ACC112 (cell line): ENCODE measurements at regions not wholly inside any gene's neighbourhood (a gene's known extent, or its start where the extent isn't known, plus 50 kb on each side); places are given as distances from the start of the nearest gene placed in this dataset.

Source experiments
- H2AFZ ChIP-seq: fragments of 200-600 bp; sonication (generic); one replicate; pipeline ENCODE4 v1.6.0; 2017; ENCODE audit warnings: antibody characterized with exemption, low read length; ENCODE audit not compliant: unreplicated experiment
- H3K27ac ChIP-seq: fragments of 200-600 bp; sonication (generic); 2 replicates; pipeline ENCODE4 v1.5.1; 2014; ENCODE audit warnings: low read depth, mild to moderate bottlenecking, antibody characterized with exemption, low read length, moderate library complexity
- H3K27me3 ChIP-seq: fragments of 200-600 bp; sonication (generic); 2 replicates; pipeline ENCODE4 v1.6.1; 2014; ENCODE audit warnings: mild to moderate bottlenecking, antibody characterized with exemption, low read length, moderate library complexity, mixed read lengths; ENCODE audit not compliant: insufficient read depth
- H3K36me3 ChIP-seq: fragments of 200-600 bp; sonication (generic); 2 replicates; pipeline ENCODE4 v1.6.1; 2016; ENCODE audit warnings: mild to moderate bottlenecking, antibody characterized with exemption, low read length, moderate library complexity, mixed read lengths; ENCODE audit not compliant: insufficient read depth
- H3K4me1 ChIP-seq: fragments of 200-600 bp; sonication (generic); one replicate; pipeline ENCODE4 v1.6.1; 2016; ENCODE audit warnings: low read length, mixed read lengths; ENCODE audit not compliant: insufficient read depth, unreplicated experiment, control insufficient read depth
- H3K4me3 ChIP-seq: fragments of 200-600 bp; sonication (generic); 2 replicates; pipeline ENCODE4 v1.5.1; 2014; ENCODE audit warnings: mild to moderate bottlenecking, low read depth, low read length
- H3K79me2 ChIP-seq: fragments of 200-600 bp; sonication (generic); one replicate; pipeline ENCODE4 v1.6.0; 2016; ENCODE audit warnings: low read length; ENCODE audit not compliant: control insufficient read depth, unreplicated experiment, insufficient read depth

GRCh38 chr6:41428996-41429421 lies 93.6 kb downstream of the NCR2 start:
- H3K4me3 ChIP-seq = no peak overlapping the region; the same call in 1 of the 2 replicates
- peaks cover 45% of the 10 kb centered on the region for H3K27me3 ChIP-seq

GRCh38 chr6:41429506-41430504 lies 94.4 kb downstream of the NCR2 start:
- H3K27ac ChIP-seq = no peak overlapping the region
- H2AFZ ChIP-seq = no peak overlapping the region
- no peaks in the 10 kb centered on the region for H3K36me3 ChIP-seq
- peaks cover 31% of the 10 kb centered on the region for H3K4me1 ChIP-seq
- H3K4me3 ChIP-seq = no peak overlapping the region
- peaks cover 47% of the 10 kb centered on the region for H3K27me3 ChIP-seq
- no peaks in the 10 kb centered on the region for H3K79me2 ChIP-seq

More at GRCh38 chr6:41428996-41429421, 93.6 kb downstream of the NCR2 start:
- Histone ChIP-seq H3K4me1 (peaks cover 31% of the 10 kb centered on the region), H2AFZ (no peak overlapping the region), H3K36me3 (no peaks in the 10 kb centered on the region), H3K79me2 (no peaks in the 10 kb centered on the region), H3K27ac (no peak overlapping the region)

GRCh38 chr6:41430875-41431274 lies 95.5 kb downstream of the NCR2 start:
- H3K27ac ChIP-seq = no peak overlapping the region
- peaks cover 43% of the 10 kb centered on the region for H3K27me3 ChIP-seq
- no peak overlapping the region for H2AFZ ChIP-seq
- no peaks in the 10 kb centered on the region for H3K79me2 ChIP-seq
- no peaks in the 10 kb centered on the region for H3K36me3 ChIP-seq
- no peak overlapping the region for H3K4me3 ChIP-seq
- peaks cover 31% of the 10 kb centered on the region for H3K4me1 ChIP-seq

GRCh38 chr6:41432280-41432679 lies 96.9 kb downstream of the NCR2 start:
- Histone ChIP-seq H3K4me3 (no peak overlapping the region), H3K27me3 (peaks cover 35% of the 10 kb centered on the region), H3K4me1 (peaks cover 31% of the 10 kb centered on the region), H3K79me2 (no peaks in the 10 kb centered on the region), H3K27ac (no peak overlapping the region), H2AFZ (no peak overlapping the region), H3K36me3 (no peaks in the 10 kb centered on the region)

- no peaks in the 10 kb centered on the region for H3K36me3 ChIP-seq
- H3K4me3 ChIP-seq = no peak overlapping the region
- no peak overlapping the region for H2AFZ ChIP-seq
- H3K27me3 ChIP-seq = peaks cover 41% of the 10 kb centered on the region
- H3K4me1 ChIP-seq = peaks cover 13% of the 10 kb centered on the region
- H3K27ac ChIP-seq = no peak overlapping the region
- H3K79me2 ChIP-seq = no peaks in the 10 kb centered on the region
Observed at GRCh38 chr6:41434803-41435481, 99.5 kb downstream of the NCR2 start.

GRCh38 chr6:41437604-41438003 lies 102.2 kb downstream of the NCR2 start:
- H2AFZ ChIP-seq = no peak overlapping the region
- H3K36me3 ChIP-seq = no peaks in the 10 kb centered on the region
- no peak overlapping the region for H3K27ac ChIP-seq
- no peaks in the 10 kb centered on the region for H3K4me1 ChIP-seq
- peaks cover 66% of the 10 kb centered on the region for H3K27me3 ChIP-seq
- no peak overlapping the region for H3K4me3 ChIP-seq
- no peaks in the 10 kb centered on the region for H3K79me2 ChIP-seq

- H2AFZ ChIP-seq = no peak overlapping the region
- H3K27me3 ChIP-seq = peaks cover 73% of the 10 kb centered on the region
- H3K79me2 ChIP-seq = no peaks in the 10 kb centered on the region
- H3K36me3 ChIP-seq = no peaks in the 10 kb centered on the region
- H3K27ac ChIP-seq = no peak overlapping the region
- H3K4me3 ChIP-seq = no peak overlapping the region
- no peaks in the 10 kb centered on the region for H3K4me1 ChIP-seq
Observed at GRCh38 chr6:41438746-41439145, 103.3 kb downstream of the NCR2 start.

GRCh38 chr6:41439524-41440418 lies 104.4 kb downstream of the NCR2 start:
- no peak overlapping the region for H2AFZ ChIP-seq
- no peaks in the 10 kb centered on the region for H3K79me2 ChIP-seq
- no peak overlapping the region for H3K27ac ChIP-seq
- H3K4me1 ChIP-seq = no peaks in the 10 kb centered on the region
- no peak overlapping the region for H3K4me3 ChIP-seq
- peaks cover 82% of the 10 kb centered on the region for H3K27me3 ChIP-seq
- no peaks in the 10 kb centered on the region for H3K36me3 ChIP-seq

- Histone ChIP-seq H3K4me1 (no peaks in the 10 kb centered on the region), H3K79me2 (no peaks in the 10 kb centered on the region), H3K36me3 (no peaks in the 10 kb centered on the region), H3K27ac (no peak overlapping the region), H3K27me3 (peaks cover 88% of the 10 kb centered on the region), H3K4me3 (no peak overlapping the region), H2AFZ (no peak overlapping the region)
Observed at GRCh38 chr6:41440958-41441357, 105.2 kb upstream of the FOXP4 start.
